Stimulated activated CD4-positive, alpha-beta T cell treated with anti-CD3 and anti-CD28 coated beads, Interleukin-2, amount 100 ng/mL, for 48 hours (primary cell): ENCODE measurements at regions not wholly inside any gene's neighbourhood (a gene's known extent, or its start where the extent isn't known, plus 50 kb on each side); places are given as distances from the start of the nearest gene placed in this dataset.
"Not testable (repeated sequence)": the region's sequence is repeated elsewhere in the genome, so short reads cannot be mapped to it uniquely, and the experiment has no call there.

Experiments
- DNase-seq, 2 donors: peaks; one replicate each; pipeline ENCODE4 v3.0.0-alpha.2; 2020

- DNase-seq: no peak
These were observed 193.8 kb upstream of the PTER start for GRCh38 chr10:16242859-16243613.

- DNase-seq: not testable (repeated sequence)
These were observed 186.7 kb upstream of the PTER start for GRCh38 chr10:16250136-16250535.

- DNase-seq: no peak
These were observed 180.5 kb upstream of the PTER start for GRCh38 chr10:16256336-16256735.

GRCh38 chr10:16258291-16259040 is 178.3 kb upstream of the PTER start:
- no peak for DNase-seq

- DNase-seq: no peak
These were observed 177.1 kb upstream of the PTER start for GRCh38 chr10:16259726-16260125.

GRCh38 chr10:16260388-16260787 is 176.4 kb upstream of the PTER start:
- DNase-seq: no peak

GRCh38 chr10:16271571-16271970 is 165.2 kb upstream of the PTER start:
- DNase-seq: no peak

- DNase-seq: no peak
These were observed 161.9 kb upstream of the PTER start for GRCh38 chr10:16274911-16275310.

GRCh38 chr10:16280595-16280994 is 156.2 kb upstream of the PTER start:
- no peak for DNase-seq

GRCh38 chr10:16292366-16292765 is 144.4 kb upstream of the PTER start:
- DNase-seq: no peak

- no peak for DNase-seq
These were observed 139.7 kb upstream of the PTER start for GRCh38 chr10:16297069-16297468.

- no peak for DNase-seq
These were observed 139.2 kb upstream of the PTER start for GRCh38 chr10:16297642-16298041.

- DNase-seq: no peak
These were observed 132.5 kb upstream of the PTER start for GRCh38 chr10:16304311-16304710.

- no peak for DNase-seq
These were observed 126.4 kb upstream of the PTER start for GRCh38 chr10:16310440-16310839.

GRCh38 chr10:16314259-16314658 is 122.6 kb upstream of the PTER start:
- DNase-seq: no peak

- DNase-seq: no peak
These were observed 119.9 kb upstream of the PTER start for GRCh38 chr10:16316733-16317390.

- DNase-seq: no peak
These were observed 95.2 kb upstream of the PTER start for GRCh38 chr10:16341637-16342036.

GRCh38 chr10:16348891-16349290 is 87.9 kb upstream of the PTER start:
- no peak for DNase-seq

GRCh38 chr10:16352146-16352545 is 84.7 kb upstream of the PTER start:
- no peak for DNase-seq

- no peak for DNase-seq
These were observed 76.8 kb upstream of the PTER start for GRCh38 chr10:16360001-16360400.

GRCh38 chr10:16360425-16360824 is 76.4 kb upstream of the PTER start:
- no peak for DNase-seq

GRCh38 chr10:16361086-16361485 is 75.7 kb upstream of the PTER start:
- DNase-seq: no peak

GRCh38 chr10:16363741-16364140 is 73.1 kb upstream of the PTER start:
- DNase-seq: no peak
